ENCODE measurements at regions not wholly inside any gene's neighbourhood (a gene's known extent, or its start where the extent isn't known, plus 50 kb on each side); places are given as distances from the start of the nearest gene placed in this dataset.
A peak's percentile ranks its signal among the peaks of the same experiment; 100 is the strongest.

- Histone ChIP-seq H3K4me3 (no peak overlapping the region), H3K4me1 (ENCODE audit: low read depth) (no peaks in the 10 kb centered on the region), H3K36me3 (ENCODE audit: low read depth) (no peaks in the 10 kb centered on the region), H3K9me3 (no peaks in the 10 kb centered on the region)
- ATAC-seq, result no peak
- intact Hi-C loops (cut with DNase I, micrococcal nuclease), result no loop called here
- DNase-seq, result no peak
- TF ChIP-seq CTCF (IDR thresholded peaks at IDR 0.05), result no peak
These were observed 374.1 kb downstream of the LPIN1 start for GRCh38 chr2:12120281-12121150.

- TF ChIP-seq CTCF (IDR thresholded peaks at IDR 0.05), result no peak
These were observed 378.4 kb downstream of the LPIN1 start for GRCh38 chr2:12124790-12125189.

GRCh38 chr2:12126318-12126717 lies 379.9 kb downstream of the LPIN1 start:
- intact Hi-C loops (cut with DNase I, micrococcal nuclease), result no loop called here
- no peak for TF ChIP-seq CTCF (IDR thresholded peaks at IDR 0.05)
- no peaks in the 10 kb centered on the region for H3K9me3 ChIP-seq
- DNase-seq, result no peak
- no peak for ATAC-seq
- no peak overlapping the region for H3K4me3 ChIP-seq
- H3K4me1 ChIP-seq (ENCODE audit: low read depth), result no peaks in the 10 kb centered on the region
- no peaks in the 10 kb centered on the region for H3K36me3 ChIP-seq (ENCODE audit: low read depth)

More at GRCh38 chr2:12124790-12125189, 378.4 kb downstream of the LPIN1 start:
- no peaks in the 10 kb centered on the region for H3K4me1 ChIP-seq (ENCODE audit: low read depth)
- DNase-seq (no peak), ATAC-seq (no peak)
- intact Hi-C loops (cut with DNase I, micrococcal nuclease), result no loop called here
- H3K4me3 ChIP-seq, result no peak overlapping the region
- no peaks in the 10 kb centered on the region for H3K36me3 ChIP-seq (ENCODE audit: low read depth)
- H3K9me3 ChIP-seq, result no peaks in the 10 kb centered on the region

- no peak for TF ChIP-seq CTCF (IDR thresholded peaks at IDR 0.05)
- intact Hi-C loops (cut with DNase I, micrococcal nuclease), result no loop called here
- Histone ChIP-seq H3K36me3 (ENCODE audit: low read depth) (no peaks in the 10 kb centered on the region), H3K4me3 (no peak overlapping the region), H3K4me1 (ENCODE audit: low read depth) (no peaks in the 10 kb centered on the region), H3K9me3 (no peaks in the 10 kb centered on the region)
- DNase-seq (no peak), ATAC-seq (peak; percentile 59)
These were observed 381.2 kb downstream of the LPIN1 start for GRCh38 chr2:12127638-12128037.

- ATAC-seq (no peak), DNase-seq (no peak)
- intact Hi-C loops (cut with DNase I, micrococcal nuclease), result no loop called here
- no peaks in the 10 kb centered on the region for H3K9me3 ChIP-seq
- no peaks in the 10 kb centered on the region for H3K4me1 ChIP-seq (ENCODE audit: low read depth)
- no peak overlapping the region for H3K4me3 ChIP-seq
- H3K36me3 ChIP-seq (ENCODE audit: low read depth), result no peaks in the 10 kb centered on the region
- no peak for TF ChIP-seq CTCF (IDR thresholded peaks at IDR 0.05)
These were observed 385.5 kb downstream of the LPIN1 start for GRCh38 chr2:12131975-12132374.

All from mucosa of descending colon (tissue), 3 donors.